Glomerular endothelial cell (primary cell): ENCODE measurements at regions not wholly inside any gene's neighbourhood (a gene's known extent, or its start where the extent isn't known, plus 50 kb on each side); places are given as distances from the start of the nearest gene placed in this dataset.
"Not testable (repeated sequence)": the region's sequence is repeated elsewhere in the genome, so short reads cannot be mapped to it uniquely, and the experiment has no call there.

Experiments used
- DNase-seq: peaks from one replicate; pipeline ENCODE4 v3.0.0-alpha.2; 2011; ENCODE audit warnings: low read depth, low spot score; ENCODE audit errors: extremely low read depth

GRCh38 chr16:61435346-61435745 is 600.9 kb downstream of the CDH8 start:
- no peak for DNase-seq

GRCh38 chr16:61432421-61432820 is 603.8 kb downstream of the CDH8 start:
- no peak for DNase-seq

GRCh38 chr16:61421111-61421510 is 615.1 kb downstream of the CDH8 start:
- no peak for DNase-seq

- DNase-seq: no peak
These were observed 616.4 kb downstream of the CDH8 start for GRCh38 chr16:61419791-61420190.

GRCh38 chr16:61418802-61419201 is 617.4 kb downstream of the CDH8 start:
- DNase-seq: not testable (repeated sequence)

GRCh38 chr16:61415126-61415525 is 621.1 kb downstream of the CDH8 start:
- no peak for DNase-seq

- DNase-seq: no peak
These were observed 623.2 kb downstream of the CDH8 start for GRCh38 chr16:61413021-61413420.

GRCh38 chr16:61412562-61412961 is 623.7 kb downstream of the CDH8 start:
- no peak for DNase-seq

GRCh38 chr16:61409604-61410003 is 626.6 kb downstream of the CDH8 start:
- no peak for DNase-seq

GRCh38 chr16:61403386-61403785 is 632.9 kb downstream of the CDH8 start:
- DNase-seq: no peak

- no peak for DNase-seq
These were observed 644.3 kb downstream of the CDH8 start for GRCh38 chr16:61391896-61392295.

GRCh38 chr16:61390965-61391637 is 645.1 kb downstream of the CDH8 start:
- DNase-seq: no peak

GRCh38 chr16:61385392-61386071 is 650.7 kb downstream of the CDH8 start:
- DNase-seq: no peak

GRCh38 chr16:61382435-61382834 is 653.8 kb downstream of the CDH8 start:
- DNase-seq: no peak

GRCh38 chr16:61379311-61379710 is 656.9 kb downstream of the CDH8 start:
- DNase-seq: no peak

GRCh38 chr16:61374071-61374470 is 662.2 kb downstream of the CDH8 start:
- DNase-seq: no peak

- DNase-seq: no peak
These were observed 664.4 kb downstream of the CDH8 start for GRCh38 chr16:61371881-61372280.

GRCh38 chr16:61371388-61371787 is 664.9 kb downstream of the CDH8 start:
- DNase-seq: no peak

- DNase-seq: no peak
These were observed 665.7 kb downstream of the CDH8 start for GRCh38 chr16:61370564-61370963.

- DNase-seq: no peak
These were observed 670.2 kb downstream of the CDH8 start for GRCh38 chr16:61366006-61366405.

GRCh38 chr16:61364990-61365389 is 671.2 kb downstream of the CDH8 start:
- no peak for DNase-seq

GRCh38 chr16:61362585-61362984 is 673.7 kb downstream of the CDH8 start:
- no peak for DNase-seq

GRCh38 chr16:61344791-61345190 is 691.4 kb downstream of the CDH8 start:
- no peak for DNase-seq
